Stomach (tissue), 4 donors: ENCODE measurements at regions not wholly inside any gene's neighbourhood (a gene's known extent, or its start where the extent isn't known, plus 50 kb on each side); places are given as distances from the start of the nearest gene placed in this dataset.

ENCODE experiments used
- POLR2A ChIP-seq, 4 donors: fragments of 450-650 bp; IDR thresholded peaks; one replicate each; pipeline ENCODE4 v1.6.1; 2016; ENCODE audit warnings: antibody characterized with exemption in 4 of 4, control low read depth in 2 of 4, mild to moderate bottlenecking in 1 of 4, moderate library complexity in 1 of 4
- POLR2AphosphoS5 ChIP-seq, 3 donors: sonication (generic); formaldehyde crosslinking; IDR thresholded peaks; one replicate each; pipeline ENCODE4 v1.6.1; 2016; ENCODE audit warnings: antibody characterized with exemption in 3 of 3
- TF ChIP-seq, protein P1 (sequence below), 7 experiments: fragments of 450-650 bp in 4 of 7; fragments of 200-600 bp in 3 of 7; sonication (generic) in 3 of 7; IDR thresholded peaks; one replicate each; pipeline ENCODE4 v1.5.1; 2016 to 2019; ENCODE audit warnings: antibody characterized with exemption in 7 of 7, control low read depth in 2 of 7, mild to moderate bottlenecking in 1 of 7

DNA sequence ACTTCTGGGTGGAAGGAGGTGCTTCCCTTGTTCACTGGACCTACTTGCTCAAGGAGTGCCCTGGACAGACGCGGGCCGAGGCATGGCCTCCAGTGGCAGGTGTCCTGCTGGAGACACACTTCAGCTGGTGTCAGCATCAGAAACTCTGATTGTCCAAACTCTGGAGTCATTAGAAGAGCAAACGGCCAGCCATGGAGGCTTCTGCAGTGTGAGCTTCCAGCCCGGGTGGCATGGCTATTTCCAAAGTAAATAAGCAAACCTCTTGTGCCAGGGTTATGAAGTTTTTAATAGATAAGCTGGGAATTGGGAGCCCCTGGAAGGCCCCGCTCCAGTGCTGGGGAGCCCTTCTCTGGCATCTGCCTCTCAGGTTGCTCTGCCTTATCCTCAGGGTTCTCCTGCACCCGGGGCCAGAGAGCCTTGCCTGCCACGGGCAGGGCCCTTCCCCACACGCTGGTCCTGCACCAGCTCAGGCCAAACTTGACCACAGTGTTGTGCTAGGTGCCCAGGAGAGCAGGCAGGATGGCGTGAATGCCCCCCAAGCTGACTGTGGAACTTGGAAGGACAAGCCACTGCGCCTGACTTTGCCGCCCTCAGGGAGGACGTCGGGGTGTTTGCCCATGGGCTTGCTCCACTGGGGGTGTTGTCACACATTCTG, 285.6 kb downstream of the GADD45G start:
- TF ChIP-seq, protein P1, sequence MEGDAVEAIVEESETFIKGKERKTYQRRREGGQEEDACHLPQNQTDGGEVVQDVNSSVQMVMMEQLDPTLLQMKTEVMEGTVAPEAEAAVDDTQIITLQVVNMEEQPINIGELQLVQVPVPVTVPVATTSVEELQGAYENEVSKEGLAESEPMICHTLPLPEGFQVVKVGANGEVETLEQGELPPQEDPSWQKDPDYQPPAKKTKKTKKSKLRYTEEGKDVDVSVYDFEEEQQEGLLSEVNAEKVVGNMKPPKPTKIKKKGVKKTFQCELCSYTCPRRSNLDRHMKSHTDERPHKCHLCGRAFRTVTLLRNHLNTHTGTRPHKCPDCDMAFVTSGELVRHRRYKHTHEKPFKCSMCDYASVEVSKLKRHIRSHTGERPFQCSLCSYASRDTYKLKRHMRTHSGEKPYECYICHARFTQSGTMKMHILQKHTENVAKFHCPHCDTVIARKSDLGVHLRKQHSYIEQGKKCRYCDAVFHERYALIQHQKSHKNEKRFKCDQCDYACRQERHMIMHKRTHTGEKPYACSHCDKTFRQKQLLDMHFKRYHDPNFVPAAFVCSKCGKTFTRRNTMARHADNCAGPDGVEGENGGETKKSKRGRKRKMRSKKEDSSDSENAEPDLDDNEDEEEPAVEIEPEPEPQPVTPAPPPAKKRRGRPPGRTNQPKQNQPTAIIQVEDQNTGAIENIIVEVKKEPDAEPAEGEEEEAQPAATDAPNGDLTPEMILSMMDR (IDR thresholded peaks at IDR 0.05): no peak
- TF ChIP-seq POLR2A (IDR thresholded peaks at IDR 0.05): no peak
- no peak for TF ChIP-seq POLR2AphosphoS5 (IDR thresholded peaks at IDR 0.05)
